HepG2 (cell line): ENCODE measurements at regions not wholly inside any gene's neighbourhood (a gene's known extent, or its start where the extent isn't known, plus 50 kb on each side); places are given as distances from the start of the nearest gene placed in this dataset.

Experiments
- ATAC-seq: fragments of 200-7000 bp; cut with Tn5 transposase; 3 replicates; pipeline ENCODE4 v1.9.1; 2020; ENCODE audit warnings: mild to moderate bottlenecking, moderate library complexity
- BruUV-seq: library from RNA; stranded (reverse); fragments of 400-500 nt; replicated peaks from 2 replicates; lab custom pipeline; 2021; lab: Mats Ljungman, UMichigan
- CTCF ChIA-PET: fragments of 300-600 bp; formaldehyde crosslinking; extraction: SDS; loops from one replicate; lab custom pipeline; 2021; ENCODE audit warnings: low total read pairs, inconsistent platforms, low intra/inter-chr PET ratio; lab: Yijun Ruan, JAX
- POLR2A ChIA-PET: fragments of 350-600 bp; sonication (Branson Sonifier 250); formaldehyde crosslinking; loops from one replicate; lab custom pipeline; 2020; ENCODE audit warnings: antibody characterized with exemption, inconsistent platforms; lab: Yijun Ruan, JAX
- DNase-seq: peaks from one replicate; pipeline ENCODE4 v3.0.0-alpha.2; 2015; ENCODE audit warnings: low spot score
- FAIRE-seq: peaks from 3 replicates; lab custom pipeline; 2011; peaks lifted over from hg19 to GRCh38; lab: Jason Lieb, UNC
- H2AFZ ChIP-seq: one replicate; pipeline ENCODE4 v1.6.1; 2011; ENCODE audit warnings: low read length, inconsistent platforms
- H3K27ac ChIP-seq: fragments of 300-600 bp; 3 replicates; pipeline ENCODE4 v1.8.0; 2011; ENCODE audit warnings: mixed run types, mild to moderate bottlenecking, mixed read lengths, low read length, inconsistent platforms; ENCODE audit not compliant: insufficient read depth; ENCODE audit errors: extremely low read length
- H3K27me3 ChIP-seq, 2 experiments: fragments of 200-600 bp in 1 of 2; 2 replicates in 1 of 2; 3 replicates in 1 of 2; pipeline versions ENCODE4 v1.6.0 to v1.8.0; 2011; ENCODE audit warnings: low read length in 2 of 2, mild to moderate bottlenecking in 2 of 2, moderate library complexity in 2 of 2, inconsistent platforms in 1 of 2; ENCODE audit not compliant: insufficient read depth in 2 of 2, control insufficient read depth in 1 of 2
- H3K36me3 ChIP-seq, 2 experiments: fragments of 200-600 bp in 1 of 2; replicated peaks in 1 of 2; 2 replicates in 1 of 2; 3 replicates in 1 of 2; pipeline versions ENCODE4 v1.5.1 to v1.8.0; 2011; ENCODE audit warnings: low read length in 2 of 2, inconsistent platforms in 1 of 2; ENCODE audit not compliant: insufficient read depth in 2 of 2, control insufficient read depth in 1 of 2
- H3K4me1 ChIP-seq: 2 replicates; pipeline ENCODE4 v1.5.1; 2012; ENCODE audit warnings: low read length, inconsistent platforms; ENCODE audit not compliant: insufficient read depth
- H3K4me2 ChIP-seq: 2 replicates; pipeline ENCODE4 v1.6.0; 2011; ENCODE audit warnings: low read depth, low read length, inconsistent platforms
- H3K4me3 ChIP-seq, 3 experiments: fragments of 200-600 bp in 1 of 3; sonication (generic), shearing (Covaris generic) in 1 of 3; replicated peaks in 1 of 3; 2 replicates each; pipeline ENCODE4 v1.5.1; 2011 to 2016; ENCODE audit warnings: low read length in 3 of 3, inconsistent platforms in 2 of 3, low read depth in 2 of 3, mild to moderate bottlenecking in 2 of 3, control low read depth in 1 of 3, mixed read lengths in 1 of 3; ENCODE audit not compliant: insufficient read depth in 1 of 3
- H3K79me2 ChIP-seq: one replicate; pipeline ENCODE4 v1.6.1; 2011; ENCODE audit warnings: low read length, inconsistent platforms; ENCODE audit not compliant: insufficient read depth
- H3K9ac ChIP-seq: 2 replicates; pipeline ENCODE4 v1.6.0; 2011; ENCODE audit warnings: mild to moderate bottlenecking, low read depth, low read length, inconsistent platforms; ENCODE audit not compliant: insufficient read depth
- H3K9me3 ChIP-seq: 2 replicates; pipeline ENCODE4 v1.5.1; 2012; ENCODE audit warnings: mild to moderate bottlenecking, low read length
- H4K20me1 ChIP-seq: 2 replicates; pipeline ENCODE4 v1.6.0; 2011; ENCODE audit warnings: inconsistent platforms, mild to moderate bottlenecking, low read length, moderate library complexity; ENCODE audit not compliant: insufficient read depth
- CBX2 ChIP-seq, 2 experiments: fragments of 200-600 bp in 1 of 2; sonication (generic); formaldehyde crosslinking in 1 of 2; IDR thresholded peaks; 2 replicates each; pipeline versions ENCODE4 v1.7.0 to v1.8.1; 2018 to 2022; ENCODE audit warnings: low read depth in 2 of 2, low read length in 1 of 2, mild to moderate bottlenecking in 1 of 2, missing genetic modification reagents in 1 of 2
- CBX5 ChIP-seq: sonication (generic); formaldehyde crosslinking; IDR thresholded peaks from 2 replicates; pipeline ENCODE4 v1.4.0; 2020; ENCODE audit warnings: missing genetic modification reagents, borderline replicate concordance
- CTCF ChIP-seq: sonication (generic); formaldehyde crosslinking; IDR thresholded peaks from 2 replicates; pipeline ENCODE4 v1.5.0; 2020; ENCODE audit warnings: mild to moderate bottlenecking, missing genetic modification reagents, moderate library complexity
- ESRRA ChIP-seq: sonication (generic); formaldehyde crosslinking; IDR thresholded peaks from 2 replicates; pipeline ENCODE4 v1.5.1; 2020; ENCODE audit warnings: mild to moderate bottlenecking, low read depth, missing genetic modification reagents
- KDM2A ChIP-seq: sonication (generic); formaldehyde crosslinking; IDR thresholded peaks from 2 replicates; pipeline ENCODE4 v1.4.0; 2020; ENCODE audit warnings: low read depth, missing genetic modification reagents, borderline replicate concordance
- MED1 ChIP-seq: sonication (generic); formaldehyde crosslinking; IDR thresholded peaks from 2 replicates; pipeline ENCODE4 v1.4.0; 2020; ENCODE audit warnings: missing genetic modification reagents
- NR2F6 ChIP-seq, 2 experiments: IDR thresholded peaks; 2 replicates each; pipeline ENCODE4 v1.6.1; 2016; ENCODE audit warnings: antibody characterized with exemption in 1 of 2, mild to moderate bottlenecking in 1 of 2
- SALL1 ChIP-seq: sonication (generic); formaldehyde crosslinking; IDR thresholded peaks from 2 replicates; pipeline ENCODE4 v1.8.0; 2022; ENCODE audit warnings: mild to moderate bottlenecking, missing genetic modification reagents
- WIZ ChIP-seq: sonication (generic); formaldehyde crosslinking; IDR thresholded peaks from 2 replicates; pipeline ENCODE4 v1.5.1; 2020; ENCODE audit warnings: mild to moderate bottlenecking, missing genetic modification reagents
- ZNF207 ChIP-seq: fragments of 450-650 bp; IDR thresholded peaks from 2 replicates; pipeline ENCODE4 v1.6.1; 2016; ENCODE audit warnings: antibody characterized with exemption, borderline replicate concordance
- ZNF687 ChIP-seq: sonication (generic); formaldehyde crosslinking; IDR thresholded peaks from 2 replicates; pipeline ENCODE4 v1.5.1; 2020; ENCODE audit warnings: mild to moderate bottlenecking, missing genetic modification reagents, moderate library complexity
- WGBS: methylation state at CpG from one replicate; pipeline ENCODE4 v1.1.6; 2017; ENCODE audit warnings: low lambda C conversion rate; 5-methylcytosine and 5-hydroxymethylcytosine counted together
- in situ Hi-C: cut with HindIII; loops from 2 replicates; pipeline ENCODE4 v1.10.0; 2017; ENCODE audit warnings: low pct_unique_long_range_greater_than_20kb; ENCODE audit not compliant: extremely low pct_ligation_motif_present
- intact Hi-C: fragments of 100-400 bp; cut with micrococcal nuclease; formaldehyde crosslinking; loops from one replicate; pipeline ENCODE4 v1.10.0; 2022; ENCODE audit not compliant: unreplicated experiment
- TF ChIP-seq, protein P1 (sequence below): sonication (generic); formaldehyde crosslinking; IDR thresholded peaks from 2 replicates; pipeline ENCODE4 v1.5.1; 2020; ENCODE audit warnings: mild to moderate bottlenecking, missing genetic modification reagents, moderate library complexity
- TF ChIP-seq, protein P2 (sequence below): sonication (generic); formaldehyde crosslinking; IDR thresholded peaks from 2 replicates; pipeline ENCODE4 v1.4.0; 2020; ENCODE audit warnings: missing genetic modification reagents

DNA sequence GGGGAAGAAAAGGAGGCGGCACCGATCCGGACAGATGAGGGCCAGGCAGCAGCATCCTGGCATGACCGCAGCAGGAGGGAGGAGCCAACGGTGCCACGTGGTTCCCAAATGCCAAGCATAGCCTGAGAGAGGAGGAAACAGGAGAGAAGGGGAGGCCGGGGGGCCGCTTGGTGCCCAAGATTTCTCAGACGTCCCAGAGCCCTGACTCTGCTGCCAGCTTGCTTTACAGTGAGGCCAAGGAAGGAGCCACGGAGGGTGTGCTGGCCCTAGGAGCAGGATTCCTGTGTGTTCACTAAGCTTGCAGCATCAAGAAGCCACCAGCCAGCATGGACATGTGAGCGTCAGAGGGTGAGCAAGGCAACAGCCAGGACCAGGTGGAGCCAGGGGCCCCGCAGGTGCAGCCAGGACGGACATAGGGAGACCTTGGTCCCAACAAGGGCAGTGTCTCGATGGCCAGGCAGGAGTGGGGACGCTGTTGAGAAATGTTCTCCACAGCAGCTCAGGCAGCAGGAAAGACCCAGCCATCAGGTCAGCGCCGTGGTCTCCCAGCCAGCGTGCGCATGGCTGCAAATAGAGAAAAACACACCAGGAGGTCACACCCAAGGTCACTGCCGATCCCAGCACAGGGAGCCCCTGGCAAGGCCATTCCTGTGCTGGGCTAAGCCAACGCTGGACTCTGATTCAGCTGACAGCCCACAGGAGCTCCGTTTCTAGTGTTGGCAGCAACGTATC, 143.7 kb downstream of the DLL1 start:
- 27% methylated on average over 19 of the region's 23 CpGs for WGBS
- ATAC-seq = peak; percentile 74
- TF ChIP-seq CTCF (CRISPR knock-in tag) (0 out of 2 replicates have a peak, but pooled peaks have one; percentile 14), ZNF207 (no peak), CBX2 (IDR thresholded peaks at IDR 0.05; ENCODE audit: low read depth, low read length) (no peak), CBX2 (CRISPR knock-in tag; IDR thresholded peaks at IDR 0.05; ENCODE audit: low read depth) (0 out of 2 replicates have a peak, but pooled peaks have one; percentile 42), SALL1 (CRISPR knock-in tag) (0 out of 2 replicates have a peak, but pooled peaks have one; percentile 23), WIZ (0 out of 2 replicates have a peak, but pooled peaks have one; percentile 16), ESRRA (CRISPR knock-in tag) (peak; percentile 91), NR2F6 (IDR thresholded peaks at IDR 0.05) (no peak), NR2F6 (CRISPR knock-in tag; IDR thresholded peaks at IDR 0.05) (peak; percentile 66), ZNF687 (CRISPR knock-in tag) (peak; percentile 26; the same call in 1 of the 2 replicates), MED1 (CRISPR knock-in tag) (0 out of 2 replicates have a peak, but pooled peaks have one; percentile 18), KDM2A (CRISPR knock-in tag) (peak; percentile 26; the same call in 1 of the 2 replicates), CBX5 (CRISPR knock-in tag) (0 out of 2 replicates have a peak, but pooled peaks have one; percentile 15)
- TF ChIP-seq, protein P1, sequence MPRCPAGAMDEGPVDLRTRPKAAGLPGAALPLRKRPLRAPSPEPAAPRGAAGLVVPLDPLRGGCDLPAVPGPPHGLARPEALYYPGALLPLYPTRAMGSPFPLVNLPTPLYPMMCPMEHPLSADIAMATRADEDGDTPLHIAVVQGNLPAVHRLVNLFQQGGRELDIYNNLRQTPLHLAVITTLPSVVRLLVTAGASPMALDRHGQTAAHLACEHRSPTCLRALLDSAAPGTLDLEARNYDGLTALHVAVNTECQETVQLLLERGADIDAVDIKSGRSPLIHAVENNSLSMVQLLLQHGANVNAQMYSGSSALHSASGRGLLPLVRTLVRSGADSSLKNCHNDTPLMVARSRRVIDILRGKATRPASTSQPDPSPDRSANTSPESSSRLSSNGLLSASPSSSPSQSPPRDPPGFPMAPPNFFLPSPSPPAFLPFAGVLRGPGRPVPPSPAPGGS = no peak
- TF ChIP-seq, protein P2, sequence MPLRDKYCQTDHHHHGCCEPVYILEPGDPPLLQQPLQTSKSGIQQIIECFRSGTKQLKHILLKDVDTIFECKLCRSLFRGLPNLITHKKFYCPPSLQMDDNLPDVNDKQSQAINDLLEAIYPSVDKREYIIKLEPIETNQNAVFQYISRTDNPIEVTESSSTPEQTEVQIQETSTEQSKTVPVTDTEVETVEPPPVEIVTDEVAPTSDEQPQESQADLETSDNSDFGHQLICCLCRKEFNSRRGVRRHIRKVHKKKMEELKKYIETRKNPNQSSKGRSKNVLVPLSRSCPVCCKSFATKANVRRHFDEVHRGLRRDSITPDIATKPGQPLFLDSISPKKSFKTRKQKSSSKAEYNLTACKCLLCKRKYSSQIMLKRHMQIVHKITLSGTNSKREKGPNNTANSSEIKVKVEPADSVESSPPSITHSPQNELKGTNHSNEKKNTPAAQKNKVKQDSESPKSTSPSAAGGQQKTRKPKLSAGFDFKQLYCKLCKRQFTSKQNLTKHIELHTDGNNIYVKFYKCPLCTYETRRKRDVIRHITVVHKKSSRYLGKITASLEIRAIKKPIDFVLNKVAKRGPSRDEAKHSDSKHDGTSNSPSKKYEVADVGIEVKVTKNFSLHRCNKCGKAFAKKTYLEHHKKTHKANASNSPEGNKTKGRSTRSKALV = 0 out of 2 replicates have a peak, but pooled peaks have one; percentile 37

More for the DNA sequence above, 143.7 kb downstream of the DLL1 start:
- ChIA-PET CTCF (no interaction called here), POLR2A (no interaction called here)
- H4K20me1 ChIP-seq = no peaks in the 10 kb centered on the region
- H3K4me2 ChIP-seq = peak overlapping the region; percentile 43
- no peak overlapping the region for H3K9ac ChIP-seq
- no peaks in the 10 kb centered on the region for H3K79me2 ChIP-seq
- no peak overlapping the region for H3K27ac ChIP-seq
- H2AFZ ChIP-seq = no peak overlapping the region
- intact Hi-C loops = no loop called here
- H3K27me3 ChIP-seq = peaks cover 18 to 61% of the 10 kb centered on the region in 2 experiments
- DNase-seq (peak; percentile 20), FAIRE-seq (no peak)
- in situ Hi-C loops = no loop called here
- BruUV-seq = no TSS peak
- H3K4me3 ChIP-seq = peak overlapping the region in 1 of 3 experiments; percentile 23; a peak in 1 of 6 replicates
- no peaks in the 10 kb centered on the region for H3K36me3 ChIP-seq
- H3K9me3 ChIP-seq = no peaks in the 10 kb centered on the region
- H3K4me1 ChIP-seq = peaks cover 11% of the 10 kb centered on the region
